Right atrium auricular region (tissue), 2 donors: ENCODE measurements at regions not wholly inside any gene's neighbourhood (a gene's known extent, or its start where the extent isn't known, plus 50 kb on each side); places are given as distances from the start of the nearest gene placed in this dataset.

Experiments used
- DNase-seq: peaks from one replicate; pipeline ENCODE4 v3.0.0-alpha.2; 2019; ENCODE audit warnings: low spot score
- H3K27ac ChIP-seq, 2 donors: fragments of 200-600 bp; sonication (generic); 1 replicate in 1 of 2; 2 replicates in 1 of 2; pipeline ENCODE4 v1.5.1; 2016 to 2019
- H3K27me3 ChIP-seq, 2 donors: fragments of 200-600 bp; sonication (generic); one replicate each; pipeline versions ENCODE4 v1.5.1 to v1.6.0; 2017 to 2019
- H3K36me3 ChIP-seq: fragments of 200-600 bp; sonication (generic); one replicate; pipeline ENCODE4 v1.5.1; 2016
- H3K4me1 ChIP-seq, 2 donors: fragments of 200-600 bp; sonication (generic); one replicate each; pipeline versions ENCODE4 v1.5.1 to v1.6.0; 2017 to 2019
- H3K4me3 ChIP-seq, 2 donors: fragments of 200-600 bp; sonication (generic); 1 replicate in 1 of 2; 2 replicates in 1 of 2; pipeline ENCODE4 v1.5.1; 2017 to 2019; ENCODE audit warnings: mild to moderate bottlenecking in 1 of 2, moderate library complexity in 1 of 2
- H3K9me3 ChIP-seq, 2 donors: fragments of 200-600 bp; sonication (generic); one replicate each; pipeline ENCODE4 v1.5.1; 2019
- CTCF ChIP-seq, 2 donors: fragments of 200-600 bp; sonication (generic); IDR thresholded peaks; one replicate each; pipeline ENCODE4 v1.5.1; 2019; ENCODE audit warnings: antibody characterized with exemption in 2 of 2

GRCh38 chr1:239924741-239925350 lies 166.8 kb upstream of the FMN2 start:
- H3K27ac ChIP-seq = no peak overlapping the region
- no peaks in the 10 kb centered on the region for H3K4me1 ChIP-seq
- TF ChIP-seq CTCF (IDR thresholded peaks at IDR 0.05) = no peak
- no peaks in the 10 kb centered on the region for H3K27me3 ChIP-seq
- no peak overlapping the region for H3K4me3 ChIP-seq
- no peaks in the 10 kb centered on the region for H3K9me3 ChIP-seq
- no peak for DNase-seq
- H3K36me3 ChIP-seq = no peaks in the 10 kb centered on the region

GRCh38 chr1:239926184-239926583 lies 165.5 kb upstream of the FMN2 start:
- Histone ChIP-seq H3K27me3 (no peaks in the 10 kb centered on the region), H3K4me1 (no peaks in the 10 kb centered on the region), H3K27ac (no peak overlapping the region), H3K36me3 (no peaks in the 10 kb centered on the region), H3K9me3 (no peaks in the 10 kb centered on the region), H3K4me3 (no peak overlapping the region)
- no peak for TF ChIP-seq CTCF (IDR thresholded peaks at IDR 0.05)
- no peak for DNase-seq

DNA sequence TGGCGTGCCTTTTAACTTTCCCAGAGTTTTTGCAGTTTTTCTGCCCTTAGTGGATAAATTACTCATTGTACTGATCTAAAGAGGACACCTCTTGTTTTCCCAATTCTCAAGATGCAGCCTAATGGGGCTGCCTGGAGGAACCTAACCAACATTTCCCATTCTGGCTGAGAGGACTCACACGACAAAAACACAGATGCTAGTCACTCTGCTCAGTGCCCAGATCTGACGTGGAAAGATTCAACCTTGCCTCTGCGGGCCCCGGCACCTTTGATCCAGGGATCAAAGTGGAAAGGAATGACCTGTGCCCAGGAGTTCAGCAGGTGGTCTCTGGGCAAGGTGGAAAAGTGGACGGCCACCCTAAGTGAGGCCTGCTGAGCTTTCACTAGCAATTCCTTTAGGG lies 162.4 kb upstream of the FMN2 start:
- H3K4me1 ChIP-seq = no peaks in the 10 kb centered on the region
- no peaks in the 10 kb centered on the region for H3K9me3 ChIP-seq
- H3K27ac ChIP-seq = no peak overlapping the region
- H3K36me3 ChIP-seq = no peaks in the 10 kb centered on the region
- DNase-seq = no peak
- no peaks in the 10 kb centered on the region for H3K27me3 ChIP-seq
- TF ChIP-seq CTCF (IDR thresholded peaks at IDR 0.05) = no peak
- no peak overlapping the region for H3K4me3 ChIP-seq

DNA sequence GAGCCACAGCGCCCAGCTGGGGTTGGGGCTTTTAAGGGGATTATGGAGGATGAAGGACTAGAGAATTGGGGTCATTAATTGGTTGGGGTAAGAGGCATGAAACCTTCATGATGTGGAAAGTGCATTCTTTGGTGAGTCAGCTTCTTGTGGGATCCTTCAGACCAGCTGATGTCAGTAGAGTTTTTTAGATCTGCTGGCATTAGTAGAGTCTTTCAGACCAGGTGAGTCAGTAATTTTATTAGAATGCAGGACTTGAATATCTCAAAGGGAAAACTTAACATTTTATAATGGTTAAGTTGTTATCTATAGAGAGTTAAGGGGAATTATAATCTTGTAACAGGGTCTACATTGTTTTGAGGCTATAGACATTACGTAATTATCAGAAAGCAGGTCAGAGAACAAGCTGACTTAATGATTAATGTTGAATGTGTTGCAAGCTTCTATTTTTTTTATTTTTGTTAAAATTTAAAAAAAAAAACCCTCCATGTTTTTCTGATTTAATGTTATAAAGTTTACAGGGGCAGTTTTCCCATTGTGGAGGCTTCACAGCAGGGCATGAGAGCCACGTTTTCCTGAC lies 160.9 kb upstream of the FMN2 start:
- Histone ChIP-seq H3K9me3 (no peaks in the 10 kb centered on the region), H3K4me1 (no peaks in the 10 kb centered on the region), H3K27me3 (no peaks in the 10 kb centered on the region), H3K36me3 (no peaks in the 10 kb centered on the region), H3K27ac (no peak overlapping the region), H3K4me3 (no peak overlapping the region)
- no peak for DNase-seq
- no peak for TF ChIP-seq CTCF (IDR thresholded peaks at IDR 0.05)

- Histone ChIP-seq H3K4me1 (no peaks in the 10 kb centered on the region), H3K27me3 (no peaks in the 10 kb centered on the region), H3K9me3 (no peaks in the 10 kb centered on the region), H3K4me3 (no peak overlapping the region), H3K27ac (no peak overlapping the region), H3K36me3 (no peaks in the 10 kb centered on the region)
- no peak for DNase-seq
- no peak for TF ChIP-seq CTCF (IDR thresholded peaks at IDR 0.05)
Measured at GRCh38 chr1:239931341-239931740, 160.3 kb upstream of the FMN2 start.

DNA sequence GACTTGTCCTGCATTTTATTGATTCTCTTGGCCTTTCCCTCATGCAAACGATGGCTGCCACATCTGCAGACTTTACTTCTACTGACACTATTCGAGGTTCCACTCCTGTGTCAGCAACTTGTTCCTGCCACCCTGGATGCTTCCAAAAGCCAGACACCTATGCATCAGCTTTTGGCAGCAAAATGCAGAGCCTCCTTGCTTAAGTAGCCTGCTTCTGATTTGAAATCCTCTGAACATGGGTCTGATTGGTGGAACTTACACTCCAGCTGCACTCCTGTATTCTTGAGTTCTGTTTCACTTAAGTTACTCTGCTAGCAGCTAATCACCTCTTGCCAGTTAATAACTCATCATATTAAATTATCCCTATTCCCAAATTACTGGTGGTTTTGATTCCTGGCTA lies 152.1 kb upstream of the FMN2 start:
- Histone ChIP-seq H3K4me3 (no peak overlapping the region), H3K9me3 (no peaks in the 10 kb centered on the region), H3K27ac (no peak overlapping the region), H3K36me3 (no peaks in the 10 kb centered on the region), H3K4me1 (no peaks in the 10 kb centered on the region), H3K27me3 (no peaks in the 10 kb centered on the region)
- DNase-seq = no peak
- TF ChIP-seq CTCF (IDR thresholded peaks at IDR 0.05) = no peak
